ENCODE measurements at regions not wholly inside any gene's neighbourhood (a gene's known extent, or its start where the extent isn't known, plus 50 kb on each side); places are given as distances from the start of the nearest gene placed in this dataset.

GRCh38 chr14:82223276-82223675 lies 689.6 kb upstream of the SEL1L start:
- no peak for TF ChIP-seq CTCF (conservative IDR thresholded peaks at IDR 0.05)
- Mint-ChIP-seq H3K4me3 (no peak overlapping the region), H3K27ac (ENCODE audit: unreplicated experiment) (no peak overlapping the region), H3K9me3 (no peaks in the 10 kb centered on the region), H3K27me3 (ENCODE audit: low read depth) (peaks cover 8% of the 10 kb centered on the region), H3K4me1 (no peaks in the 10 kb centered on the region), H3K36me3 (ENCODE audit: low read depth) (no peaks in the 10 kb centered on the region)
- no peak for DNase-seq (ENCODE audit: low read depth, low spot score)

DNA sequence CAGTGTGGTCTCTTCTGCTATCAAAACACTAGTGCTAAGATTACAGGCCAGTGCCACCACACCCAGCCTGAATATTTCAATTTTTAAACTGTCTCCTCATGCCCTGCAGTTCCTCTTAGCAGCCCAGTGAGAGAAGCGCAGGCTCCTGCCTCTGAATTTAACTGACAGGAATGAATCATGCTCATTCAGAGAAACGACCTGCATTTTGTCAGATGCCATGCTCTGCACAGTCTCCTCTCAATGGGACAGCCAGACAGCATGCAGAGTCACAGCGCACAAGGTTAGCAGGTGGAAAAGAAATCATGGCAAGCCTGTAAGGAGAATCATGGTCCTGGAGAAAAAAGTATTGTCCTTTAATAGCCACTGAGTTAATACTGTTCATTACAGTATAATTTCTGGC lies 691.0 kb upstream of the SEL1L start:
- Mint-ChIP-seq H3K27ac (ENCODE audit: unreplicated experiment) (no peak overlapping the region), H3K4me3 (no peak overlapping the region), H3K27me3 (ENCODE audit: low read depth) (peaks cover 8% of the 10 kb centered on the region), H3K36me3 (ENCODE audit: low read depth) (no peaks in the 10 kb centered on the region), H3K4me1 (no peaks in the 10 kb centered on the region), H3K9me3 (no peaks in the 10 kb centered on the region)
- no peak for TF ChIP-seq CTCF (conservative IDR thresholded peaks at IDR 0.05)
- no peak for DNase-seq (ENCODE audit: low read depth, low spot score)

- Mint-ChIP-seq H3K36me3 (ENCODE audit: low read depth) (no peaks in the 10 kb centered on the region), H3K27ac (ENCODE audit: unreplicated experiment) (no peak overlapping the region), H3K4me3 (no peak overlapping the region), H3K27me3 (ENCODE audit: low read depth) (peaks cover 8% of the 10 kb centered on the region), H3K4me1 (no peaks in the 10 kb centered on the region), H3K9me3 (no peaks in the 10 kb centered on the region)
- no peak for DNase-seq (ENCODE audit: low read depth, low spot score)
- TF ChIP-seq CTCF (conservative IDR thresholded peaks at IDR 0.05) = no peak
Measured at GRCh38 chr14:82230748-82231147, 697.1 kb upstream of the SEL1L start.

DNA sequence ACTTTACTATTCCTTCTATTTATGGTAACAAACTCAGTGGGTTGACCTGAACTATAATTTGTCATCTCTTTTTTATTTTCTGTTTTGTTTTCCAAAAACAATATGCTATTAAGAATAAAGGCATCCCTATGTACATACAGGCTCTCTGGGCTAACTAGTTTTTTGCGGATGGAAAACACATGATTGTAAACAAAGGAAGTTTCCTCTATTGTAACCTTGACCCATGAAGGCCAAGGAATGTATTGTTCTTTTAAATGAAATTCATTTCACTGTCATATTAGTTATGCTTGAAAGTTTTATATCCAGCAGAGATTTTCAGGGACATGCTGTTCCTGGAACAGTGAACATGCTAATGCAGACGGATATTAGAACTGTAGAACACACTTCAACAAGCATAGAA lies 705.0 kb upstream of the SEL1L start:
- DNase-seq (ENCODE audit: low read depth, low spot score) = no peak
- Mint-ChIP-seq H3K27me3 (ENCODE audit: low read depth) (no peaks in the 10 kb centered on the region), H3K36me3 (ENCODE audit: low read depth) (no peaks in the 10 kb centered on the region), H3K9me3 (no peaks in the 10 kb centered on the region), H3K4me3 (no peak overlapping the region), H3K27ac (ENCODE audit: unreplicated experiment) (no peak overlapping the region), H3K4me1 (no peaks in the 10 kb centered on the region)
- TF ChIP-seq CTCF (conservative IDR thresholded peaks at IDR 0.05) = no peak

DNA sequence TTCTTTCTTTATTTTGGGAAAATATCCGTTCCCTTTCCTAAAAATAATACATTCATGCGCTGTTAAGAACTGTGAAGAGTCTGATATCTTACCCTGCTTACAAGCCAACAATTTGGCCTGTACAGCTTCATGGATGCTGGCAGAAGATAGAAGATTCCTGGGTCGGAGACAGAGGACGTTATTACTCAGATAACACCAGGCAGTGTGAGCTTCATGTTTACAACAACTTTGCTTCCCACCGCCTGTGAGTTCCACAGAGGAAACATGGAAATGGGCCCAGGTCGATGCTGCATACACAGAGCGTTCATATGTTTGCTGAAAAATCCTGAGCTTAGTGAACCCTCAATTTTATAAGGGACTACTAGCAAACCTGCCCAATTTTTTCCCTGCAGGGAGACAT lies 705.6 kb upstream of the SEL1L start:
- Mint-ChIP-seq H3K27ac (ENCODE audit: unreplicated experiment) (no peak overlapping the region), H3K4me1 (no peaks in the 10 kb centered on the region), H3K27me3 (ENCODE audit: low read depth) (no peaks in the 10 kb centered on the region), H3K4me3 (no peak overlapping the region), H3K36me3 (ENCODE audit: low read depth) (no peaks in the 10 kb centered on the region), H3K9me3 (no peaks in the 10 kb centered on the region)
- no peak for DNase-seq (ENCODE audit: low read depth, low spot score)
- no peak for TF ChIP-seq CTCF (conservative IDR thresholded peaks at IDR 0.05)

DNA sequence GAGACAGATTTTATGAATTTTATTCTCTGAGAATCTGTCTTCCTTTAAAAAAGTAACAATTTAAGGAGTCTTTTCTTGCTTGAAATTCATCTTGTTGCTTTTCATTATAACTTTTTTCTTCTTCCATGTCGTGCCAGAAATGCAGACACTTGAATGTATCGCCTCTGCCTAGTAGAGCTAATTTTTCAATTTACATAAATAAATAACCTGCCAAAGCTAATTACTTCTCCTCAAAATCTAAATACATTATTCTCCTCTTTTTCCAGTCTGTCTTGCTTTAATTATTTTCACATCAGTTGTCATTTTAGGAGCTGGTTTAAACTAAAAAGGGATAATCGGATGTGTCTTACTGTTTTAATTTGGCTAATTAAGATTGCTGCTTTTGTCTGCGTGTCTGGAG lies 711.1 kb upstream of the SEL1L start:
- H3K27ac Mint-ChIP-seq (ENCODE audit: unreplicated experiment) = no peak overlapping the region
- peaks cover 2% of the 10 kb centered on the region for H3K27me3 Mint-ChIP-seq (ENCODE audit: low read depth)
- H3K36me3 Mint-ChIP-seq (ENCODE audit: low read depth) = no peaks in the 10 kb centered on the region
- no peak overlapping the region for H3K4me3 Mint-ChIP-seq
- no peak for DNase-seq (ENCODE audit: low read depth, low spot score)
- TF ChIP-seq CTCF (conservative IDR thresholded peaks at IDR 0.05) = no peak
- H3K4me1 Mint-ChIP-seq = no peaks in the 10 kb centered on the region
- no peaks in the 10 kb centered on the region for H3K9me3 Mint-ChIP-seq
